Adipocyte (in vitro differentiated cells): ENCODE measurements at regions not wholly inside any gene's neighbourhood (a gene's known extent, or its start where the extent isn't known, plus 50 kb on each side); places are given as distances from the start of the nearest gene placed in this dataset.

ENCODE experiments used
- DNase-seq: peaks from one replicate; pipeline ENCODE4 v3.0.0-alpha.2; 2015; ENCODE audit warnings: low read depth
- H3K27me3 ChIP-seq: replicated peaks from 2 replicates; pipeline ENCODE4 v1.7.0; 2013; ENCODE audit warnings: mild to moderate bottlenecking, low read length, moderate library complexity; ENCODE audit not compliant: control insufficient read depth, insufficient read depth
- H3K36me3 ChIP-seq: 2 replicates; pipeline ENCODE4 v1.7.0; 2013; ENCODE audit warnings: low read length, mild to moderate bottlenecking, moderate library complexity; ENCODE audit not compliant: control insufficient read depth, insufficient read depth, severe bottlenecking
- H3K4me1 ChIP-seq: 2 replicates; pipeline ENCODE4 v1.7.0; 2013; ENCODE audit warnings: mild to moderate bottlenecking, low read length, moderate library complexity; ENCODE audit not compliant: control insufficient read depth, insufficient read depth
- H3K4me3 ChIP-seq: 2 replicates; pipeline ENCODE4 v1.7.0; 2013; ENCODE audit warnings: mild to moderate bottlenecking, low read length, moderate library complexity
- H3K9ac ChIP-seq: 2 replicates; pipeline ENCODE4 v1.7.0; 2013; ENCODE audit warnings: mild to moderate bottlenecking, low read length, moderate library complexity
- H3K9me3 ChIP-seq: 2 replicates; pipeline ENCODE4 v1.7.0; 2013; ENCODE audit warnings: mild to moderate bottlenecking, low read length, moderate library complexity; ENCODE audit not compliant: control insufficient read depth

DNA sequence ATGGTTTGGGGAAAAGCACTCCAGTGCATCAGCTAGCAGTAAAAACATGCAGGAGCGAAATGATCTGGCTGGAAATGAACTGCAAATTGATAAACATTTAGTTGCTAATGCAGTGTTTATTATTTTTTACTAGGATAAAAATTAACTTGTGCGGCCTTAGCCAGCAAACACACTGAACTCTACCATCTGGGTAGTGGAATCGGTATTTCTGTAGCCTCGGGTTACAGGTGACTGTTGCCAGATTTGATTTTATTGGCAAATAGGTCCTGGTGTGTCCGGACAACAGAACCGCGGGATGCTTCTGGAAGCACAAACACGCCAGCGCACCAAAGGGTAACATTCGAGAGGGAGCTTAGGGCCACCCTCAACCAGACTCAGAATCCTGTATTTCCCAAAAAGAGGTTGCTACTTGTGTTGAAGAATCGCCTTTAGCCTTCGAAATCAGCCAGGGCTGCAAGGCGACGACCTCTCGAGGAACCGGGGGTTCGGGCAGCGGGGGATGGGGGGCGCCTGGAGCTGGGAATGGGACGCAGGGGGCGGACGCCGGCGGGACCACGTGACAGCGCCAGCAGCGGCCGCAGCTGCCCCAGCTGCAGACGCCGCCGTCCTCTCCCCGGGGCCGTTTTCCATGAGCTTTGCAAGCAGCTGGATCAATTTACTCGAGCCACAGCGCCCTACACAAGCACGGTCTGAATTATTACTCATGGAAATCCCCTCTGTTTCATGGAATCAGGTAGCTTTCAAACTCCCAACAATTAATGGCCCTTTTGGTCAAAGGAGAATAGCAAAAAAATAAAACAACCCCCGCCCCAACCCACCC lies 158.8 kb downstream of the TOMM20 start:
- Histone ChIP-seq H3K4me1 (peaks cover 59% of the 10 kb centered on the region), H3K36me3 (no peaks in the 10 kb centered on the region), H3K9me3 (no peaks in the 10 kb centered on the region), H3K4me3 (peak overlapping the region; percentile 73), H3K27me3 (no peaks in the 10 kb centered on the region), H3K9ac (peak overlapping the region; percentile 89)
- peak; percentile 89 for DNase-seq

DNA sequence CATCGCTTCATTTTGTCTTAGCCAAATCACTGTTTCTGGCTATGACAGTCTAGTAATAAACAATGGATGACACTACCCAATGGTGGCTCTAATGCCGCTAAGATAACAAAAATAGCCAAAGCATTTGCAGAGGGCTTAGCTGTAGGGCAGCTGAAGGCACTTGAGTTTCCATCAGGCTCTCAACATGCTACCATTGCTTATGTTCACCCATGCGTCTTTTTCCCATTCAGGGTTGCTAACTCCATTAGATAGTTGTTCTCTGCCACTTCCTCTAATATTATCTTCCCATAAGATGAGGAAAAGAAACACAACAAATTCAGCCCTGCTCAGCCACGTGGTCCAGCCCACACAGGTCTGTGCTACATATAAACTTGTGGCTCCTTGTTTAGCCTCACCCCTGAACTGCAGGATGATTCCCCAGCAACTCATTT lies 159.6 kb downstream of the TOMM20 start:
- no peak for DNase-seq
- peaks cover 61% of the 10 kb centered on the region for H3K4me1 ChIP-seq

DNA sequence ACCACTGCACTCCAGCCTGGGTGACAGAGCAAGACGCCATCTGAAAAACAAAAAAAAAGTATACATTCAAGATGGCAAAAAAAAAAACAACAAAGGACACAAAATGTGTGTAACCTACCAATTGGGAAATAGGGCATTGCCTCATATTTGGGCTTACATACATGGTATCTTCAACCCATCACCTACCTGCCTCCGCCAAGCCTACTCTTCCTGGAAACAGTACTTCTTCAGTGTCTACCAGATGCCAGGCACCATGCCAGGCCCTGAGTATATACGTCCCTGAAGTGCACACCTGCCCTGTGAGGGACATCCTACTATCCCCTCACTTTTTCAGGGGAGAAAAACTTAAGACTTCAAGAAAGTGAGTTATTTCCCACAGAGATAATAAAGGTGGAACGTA lies 160.2 kb downstream of the TOMM20 start:
- Histone ChIP-seq H3K4me1 (peaks cover 67% of the 10 kb centered on the region), H3K27me3 (no peaks in the 10 kb centered on the region), H3K9ac (no peak overlapping the region), H3K4me3 (no peak overlapping the region), H3K36me3 (no peaks in the 10 kb centered on the region), H3K9me3 (no peaks in the 10 kb centered on the region)
- DNase-seq, result no peak

More for the DNA sequence above, 159.6 kb downstream of the TOMM20 start:
- Histone ChIP-seq H3K27me3 (no peaks in the 10 kb centered on the region), H3K36me3 (no peaks in the 10 kb centered on the region), H3K9ac (peak overlapping the region; percentile 89), H3K4me3 (peak overlapping the region; percentile 73), H3K9me3 (no peaks in the 10 kb centered on the region)

DNA sequence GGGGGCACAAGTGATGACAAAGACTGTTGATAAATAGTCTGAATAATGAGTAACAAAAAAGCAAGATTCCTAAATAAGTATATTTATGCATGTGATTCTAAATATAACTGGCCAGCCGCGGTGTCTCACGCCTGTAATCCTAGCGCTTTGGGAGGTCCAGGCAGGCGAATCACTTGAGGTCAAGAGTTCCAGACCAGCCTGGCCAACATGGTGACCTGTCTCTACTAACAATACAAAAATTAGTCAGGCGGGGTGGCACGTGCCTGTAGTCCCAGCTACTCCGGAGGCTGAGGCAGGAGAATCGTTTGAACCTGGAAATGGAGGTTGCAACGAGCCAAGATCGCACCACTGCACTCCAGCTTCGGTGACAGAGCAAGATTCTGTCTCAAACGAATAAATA lies 161.5 kb downstream of the TOMM20 start:
- H3K36me3 ChIP-seq, result no peaks in the 10 kb centered on the region
- no peak overlapping the region for H3K4me3 ChIP-seq
- no peaks in the 10 kb centered on the region for H3K27me3 ChIP-seq
- no peak for DNase-seq
- no peaks in the 10 kb centered on the region for H3K9me3 ChIP-seq
- H3K9ac ChIP-seq, result no peak overlapping the region
- H3K4me1 ChIP-seq, result peaks cover 71% of the 10 kb centered on the region

DNA sequence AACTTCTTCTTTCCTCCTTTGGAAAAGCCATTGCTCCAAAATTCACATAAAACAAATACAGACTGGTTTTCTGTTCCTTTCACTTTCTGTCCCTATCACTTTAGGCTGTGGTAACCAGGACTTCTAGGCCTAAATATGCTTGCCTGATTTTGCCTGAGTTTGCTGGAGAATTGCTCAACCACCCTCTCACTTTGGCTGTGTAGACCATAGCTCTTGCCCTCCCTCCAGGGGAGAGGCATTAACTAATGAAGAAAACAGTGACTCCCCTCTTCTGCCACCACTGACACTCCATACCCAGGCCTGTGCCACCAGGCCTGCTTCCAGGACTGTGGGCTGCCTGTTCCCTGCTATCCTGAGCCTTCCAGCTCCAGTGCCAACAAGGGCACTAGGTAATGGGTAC lies 163.5 kb downstream of the TOMM20 start:
- Histone ChIP-seq H3K36me3 (no peaks in the 10 kb centered on the region), H3K4me3 (no peak overlapping the region), H3K4me1 (peaks cover 67% of the 10 kb centered on the region), H3K27me3 (no peaks in the 10 kb centered on the region), H3K9ac (peak overlapping the region; percentile 87), H3K9me3 (no peaks in the 10 kb centered on the region)
- DNase-seq, result peak; percentile 41

DNA sequence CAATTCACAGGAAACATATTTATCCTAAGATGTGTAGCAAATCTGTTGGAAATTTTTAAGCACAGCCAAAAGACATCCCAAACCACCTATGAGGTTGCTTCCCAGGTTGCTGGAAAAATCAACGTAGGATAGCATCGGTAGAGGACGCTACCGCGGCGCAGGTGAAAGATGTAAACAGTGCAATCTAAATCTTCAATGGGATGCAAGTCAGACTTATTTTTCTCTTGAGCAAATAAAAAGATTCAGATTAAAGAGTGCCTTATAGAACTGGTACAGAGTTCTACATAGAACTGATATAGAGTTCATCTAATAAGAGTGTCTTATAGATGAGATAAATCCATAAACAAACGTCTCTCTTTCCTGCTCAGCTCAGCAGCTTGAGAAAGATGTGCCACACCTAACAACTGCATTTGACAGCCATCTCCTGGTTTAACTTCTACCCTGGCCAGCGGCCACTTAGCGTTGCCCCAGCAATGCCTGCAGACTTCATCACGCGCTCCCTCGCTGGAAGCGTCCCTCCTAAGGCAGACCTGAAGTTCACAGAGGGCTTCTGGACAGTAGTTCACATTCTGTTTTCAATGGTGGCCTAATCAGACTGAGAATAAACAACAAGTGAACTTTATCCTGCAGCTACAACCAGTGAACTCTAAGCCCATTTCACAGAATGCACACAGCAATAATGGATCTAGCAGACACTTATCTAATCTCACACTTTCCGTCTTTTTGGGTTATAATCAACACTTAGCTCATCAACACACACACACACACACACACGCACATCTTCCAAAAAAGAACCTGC lies 164.5 kb downstream of the TOMM20 start:
- Histone ChIP-seq H3K36me3 (no peaks in the 10 kb centered on the region), H3K4me3 (peak overlapping the region; percentile 68), H3K27me3 (no peaks in the 10 kb centered on the region), H3K4me1 (peaks cover 58% of the 10 kb centered on the region), H3K9ac (peak overlapping the region; percentile 87), H3K9me3 (no peaks in the 10 kb centered on the region)
- DNase-seq, result no peak

DNA sequence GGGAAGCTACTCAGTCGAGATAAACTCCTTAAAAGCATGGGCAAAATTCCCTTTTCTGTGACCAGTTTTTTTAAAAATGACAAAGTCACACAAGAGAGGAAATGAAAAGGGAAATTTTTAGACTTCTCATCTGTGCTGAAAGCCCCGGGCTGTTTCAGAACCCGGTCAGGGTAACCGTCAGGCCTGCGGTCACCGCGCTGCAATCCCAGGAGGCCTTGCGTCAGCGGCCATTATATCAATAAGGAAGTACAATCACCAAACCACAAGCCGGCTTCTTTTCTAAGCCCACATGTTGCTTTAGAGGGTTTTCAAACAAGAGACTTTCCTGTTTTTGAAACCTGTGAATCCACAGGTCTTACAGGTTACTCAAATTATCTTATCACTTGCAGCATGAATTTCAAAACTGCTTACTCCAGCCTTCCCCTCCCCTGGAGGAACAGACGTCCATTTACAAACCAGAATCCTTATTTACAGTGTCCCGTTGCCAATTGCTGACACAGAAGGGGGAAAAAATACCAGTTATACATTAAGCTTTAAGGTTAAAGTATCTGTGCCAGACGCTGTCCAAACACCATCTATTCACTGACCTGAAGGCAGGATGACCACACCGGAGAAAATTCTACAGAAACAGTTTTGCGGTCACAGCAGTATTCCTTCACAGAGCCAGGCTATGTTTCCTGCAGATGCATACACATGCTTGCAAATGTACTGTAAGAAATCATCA lies 165.3 kb downstream of the TOMM20 start:
- Histone ChIP-seq H3K36me3 (no peaks in the 10 kb centered on the region), H3K9ac (peak overlapping the region; percentile 87), H3K9me3 (no peaks in the 10 kb centered on the region), H3K27me3 (no peaks in the 10 kb centered on the region), H3K4me1 (peaks cover 50% of the 10 kb centered on the region), H3K4me3 (peak overlapping the region; percentile 68)
- peak; percentile 93 for DNase-seq

DNA sequence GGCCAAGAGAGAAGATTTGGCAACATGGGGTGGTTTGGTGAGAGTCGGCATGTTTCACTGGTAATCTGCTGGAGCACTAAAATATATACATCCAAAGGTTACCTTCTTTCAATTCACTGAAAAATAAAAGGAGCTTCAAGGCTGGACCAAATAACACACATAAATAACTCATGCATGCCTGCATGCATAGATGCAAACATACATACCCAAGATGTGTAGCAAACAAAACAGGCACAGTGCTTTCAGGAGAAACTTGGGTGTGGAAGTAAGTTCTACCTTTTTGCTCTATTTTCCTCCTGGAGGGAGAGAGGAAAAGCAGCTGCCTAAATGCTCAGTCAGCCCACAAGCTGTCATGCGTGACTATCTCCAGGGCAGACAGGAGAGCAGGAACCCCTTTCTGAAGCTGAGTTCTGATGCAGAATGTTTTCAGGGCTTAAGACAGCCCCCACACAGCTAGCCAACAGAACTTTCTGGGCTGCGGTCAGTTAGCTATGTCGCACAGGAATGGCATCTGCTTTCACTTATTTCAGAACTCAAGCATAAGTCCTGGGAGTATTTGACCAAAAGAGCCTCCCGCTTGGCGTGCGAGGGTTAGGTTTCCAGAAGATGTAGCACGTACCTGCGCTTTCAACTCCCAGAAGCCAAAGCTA lies 166.2 kb downstream of the TOMM20 start:
- Histone ChIP-seq H3K27me3 (no peaks in the 10 kb centered on the region), H3K9ac (peak overlapping the region; percentile 87), H3K4me3 (peak overlapping the region; percentile 68), H3K36me3 (no peaks in the 10 kb centered on the region), H3K4me1 (peaks cover 54% of the 10 kb centered on the region), H3K9me3 (no peaks in the 10 kb centered on the region)
- peak; percentile 98 for DNase-seq

DNA sequence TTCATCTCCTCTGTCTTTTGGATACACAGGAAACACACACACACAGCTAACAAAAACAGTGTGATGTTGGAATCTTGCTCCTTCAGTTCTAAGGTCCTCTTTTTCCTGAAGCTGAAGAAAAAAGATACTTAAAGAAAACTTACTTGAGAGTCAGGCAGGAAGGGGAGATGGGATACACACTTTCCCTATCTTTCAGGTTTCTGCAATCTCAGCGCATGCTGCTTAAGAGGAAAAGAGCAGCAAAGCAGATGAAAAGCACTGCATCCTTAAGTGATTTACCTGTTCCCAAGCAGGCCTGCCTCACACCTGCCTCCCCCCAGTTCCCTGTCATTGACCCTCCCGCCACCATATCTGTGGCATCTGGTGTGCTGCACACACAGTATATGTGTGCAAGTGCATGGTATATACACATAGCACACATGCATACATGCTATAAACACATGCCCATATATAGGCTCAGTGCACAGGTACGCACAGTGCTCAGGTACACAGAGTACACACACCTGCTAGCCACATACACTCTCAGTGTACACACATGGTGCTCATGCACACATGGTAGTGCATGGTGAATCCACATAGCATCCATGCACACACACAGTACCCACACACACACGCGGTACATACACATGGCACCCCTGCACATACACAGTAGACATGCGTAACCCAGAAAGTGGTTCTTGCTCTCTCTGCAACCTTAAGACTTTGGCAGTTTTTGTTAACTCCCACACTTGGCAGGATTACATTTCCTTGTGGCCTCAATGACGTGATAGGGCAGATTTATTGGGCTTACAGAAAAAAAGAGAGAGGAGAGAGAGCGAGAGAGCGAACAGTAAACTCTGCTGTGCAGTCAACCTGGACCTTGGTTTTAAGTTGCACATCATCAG lies 166.9 kb downstream of the TOMM20 start:
- peak overlapping the region; percentile 68 for H3K4me3 ChIP-seq
- H3K9me3 ChIP-seq, result no peaks in the 10 kb centered on the region
- H3K27me3 ChIP-seq, result no peaks in the 10 kb centered on the region
- DNase-seq, result peak; percentile 86
- peak overlapping the region; percentile 87 for H3K9ac ChIP-seq
- no peaks in the 10 kb centered on the region for H3K36me3 ChIP-seq
- H3K4me1 ChIP-seq, result peaks cover 61% of the 10 kb centered on the region
